AML-193 (cell line): ENCODE measurements at regions not wholly inside any gene's neighbourhood (a gene's known extent, or its start where the extent isn't known, plus 50 kb on each side); places are given as distances from the start of the nearest gene placed in this dataset.

Experiments used
- DNase-seq, 2 experiments: peaks; one replicate each; lab custom pipeline; 2025; lab: John Stamatoyannopoulos, UW

GRCh38 chr3:177431525-177432176, 234.4 kb upstream of the TBL1XR1 start:
- no peak for DNase-seq

- no peak for DNase-seq
These were observed 238.0 kb upstream of the TBL1XR1 start for GRCh38 chr3:177435301-177435700.

GRCh38 chr3:177437513-177438337, 240.4 kb upstream of the TBL1XR1 start:
- peak in 1 of 2 experiments; percentile 11 for DNase-seq

- DNase-seq = no peak
These were observed 241.4 kb upstream of the TBL1XR1 start for GRCh38 chr3:177438596-177439220.

GRCh38 chr3:177439694-177440269, 242.5 kb upstream of the TBL1XR1 start:
- DNase-seq = no peak

- DNase-seq = no peak
These were observed 243.3 kb upstream of the TBL1XR1 start for GRCh38 chr3:177440456-177441104.

- no peak for DNase-seq
These were observed 244.1 kb upstream of the TBL1XR1 start for GRCh38 chr3:177441276-177441812.

GRCh38 chr3:177441813-177442646, 244.7 kb upstream of the TBL1XR1 start:
- peak; percentile 47 to 65 for DNase-seq

GRCh38 chr3:177443469-177443868, 246.2 kb upstream of the TBL1XR1 start:
- DNase-seq = no peak

GRCh38 chr3:177444696-177445095, 247.4 kb upstream of the TBL1XR1 start:
- no peak for DNase-seq

GRCh38 chr3:177445549-177445948, 248.3 kb upstream of the TBL1XR1 start:
- DNase-seq = no peak

- DNase-seq = no peak
These were observed 248.9 kb upstream of the TBL1XR1 start for GRCh38 chr3:177446165-177446601.

- DNase-seq = no peak
These were observed 250.7 kb upstream of the TBL1XR1 start for GRCh38 chr3:177447938-177448337.

- peak; percentile 90 for DNase-seq
These were observed 251.7 kb upstream of the TBL1XR1 start for GRCh38 chr3:177448987-177449359.

GRCh38 chr3:177449360-177450006, 252.2 kb upstream of the TBL1XR1 start:
- peak; percentile 100 for DNase-seq

GRCh38 chr3:177451301-177451750, 254.0 kb upstream of the TBL1XR1 start:
- no peak for DNase-seq

- DNase-seq = peak; percentile 17 to 23
These were observed 254.9 kb upstream of the TBL1XR1 start for GRCh38 chr3:177451864-177452830.

GRCh38 chr3:177452831-177453450, 255.7 kb upstream of the TBL1XR1 start:
- no peak for DNase-seq

GRCh38 chr3:177453451-177453844, 256.2 kb upstream of the TBL1XR1 start:
- no peak for DNase-seq
